Epithelial cell of proximal tubule (primary cell): ENCODE measurements at regions not wholly inside any gene's neighbourhood (a gene's known extent, or its start where the extent isn't known, plus 50 kb on each side); places are given as distances from the start of the nearest gene placed in this dataset.

ENCODE experiments used
- DNase-seq: peaks from one replicate; pipeline ENCODE4 v3.0.0-alpha.2; 2011; ENCODE audit warnings: low read depth
- H3K4me3 ChIP-seq: 2 replicates; pipeline ENCODE4 v1.5.1; 2011; ENCODE audit warnings: low read depth, mild to moderate bottlenecking, low read length
- TF ChIP-seq, protein P1 (sequence below): conservative IDR thresholded peaks from 2 replicates; pipeline ENCODE4 v1.5.1; 2012; ENCODE audit warnings: low read depth, mild to moderate bottlenecking, low read length

DNA sequence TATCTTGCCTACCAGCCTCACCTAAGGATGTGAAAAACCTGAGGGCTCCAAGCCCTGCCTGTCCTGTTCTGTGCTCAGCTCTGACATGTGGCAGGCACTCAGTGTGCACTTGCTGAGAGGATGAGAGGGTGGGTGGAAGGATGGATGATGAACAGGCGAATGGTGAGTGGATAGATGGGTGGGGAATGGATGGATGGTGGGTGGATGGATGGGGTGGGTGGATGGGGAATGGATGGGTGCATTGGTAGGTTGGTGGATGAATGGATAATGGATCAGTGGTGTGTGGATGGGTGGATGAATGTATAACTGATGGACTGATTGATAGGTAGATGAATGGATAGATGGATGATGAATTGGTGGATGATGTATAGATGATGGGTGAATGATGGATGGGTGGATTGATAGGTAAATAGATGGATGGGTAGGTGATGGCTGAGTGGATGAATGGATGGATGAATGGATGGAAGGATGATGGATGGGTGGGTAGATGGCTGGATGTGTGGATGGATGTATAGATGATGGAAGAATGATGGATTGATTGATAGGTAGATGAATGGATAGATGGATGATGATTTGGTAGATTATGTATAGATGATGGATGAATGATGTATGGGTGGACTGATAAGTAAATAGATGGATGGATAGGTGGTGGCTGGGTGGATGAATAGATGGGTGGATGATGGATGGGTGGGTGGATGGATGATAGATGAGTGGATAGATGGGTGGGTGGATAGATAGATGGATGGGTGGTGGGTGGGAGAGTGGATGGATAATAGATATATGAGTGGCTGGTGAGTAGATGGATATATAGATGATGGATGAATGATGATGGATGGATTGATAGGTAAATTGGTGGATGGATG is 69.3 kb upstream of the NKX1-1 start:
- TF ChIP-seq, protein P1, sequence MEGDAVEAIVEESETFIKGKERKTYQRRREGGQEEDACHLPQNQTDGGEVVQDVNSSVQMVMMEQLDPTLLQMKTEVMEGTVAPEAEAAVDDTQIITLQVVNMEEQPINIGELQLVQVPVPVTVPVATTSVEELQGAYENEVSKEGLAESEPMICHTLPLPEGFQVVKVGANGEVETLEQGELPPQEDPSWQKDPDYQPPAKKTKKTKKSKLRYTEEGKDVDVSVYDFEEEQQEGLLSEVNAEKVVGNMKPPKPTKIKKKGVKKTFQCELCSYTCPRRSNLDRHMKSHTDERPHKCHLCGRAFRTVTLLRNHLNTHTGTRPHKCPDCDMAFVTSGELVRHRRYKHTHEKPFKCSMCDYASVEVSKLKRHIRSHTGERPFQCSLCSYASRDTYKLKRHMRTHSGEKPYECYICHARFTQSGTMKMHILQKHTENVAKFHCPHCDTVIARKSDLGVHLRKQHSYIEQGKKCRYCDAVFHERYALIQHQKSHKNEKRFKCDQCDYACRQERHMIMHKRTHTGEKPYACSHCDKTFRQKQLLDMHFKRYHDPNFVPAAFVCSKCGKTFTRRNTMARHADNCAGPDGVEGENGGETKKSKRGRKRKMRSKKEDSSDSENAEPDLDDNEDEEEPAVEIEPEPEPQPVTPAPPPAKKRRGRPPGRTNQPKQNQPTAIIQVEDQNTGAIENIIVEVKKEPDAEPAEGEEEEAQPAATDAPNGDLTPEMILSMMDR: no peak
- no peak for DNase-seq
- H3K4me3 ChIP-seq: no peak overlapping the region

DNA sequence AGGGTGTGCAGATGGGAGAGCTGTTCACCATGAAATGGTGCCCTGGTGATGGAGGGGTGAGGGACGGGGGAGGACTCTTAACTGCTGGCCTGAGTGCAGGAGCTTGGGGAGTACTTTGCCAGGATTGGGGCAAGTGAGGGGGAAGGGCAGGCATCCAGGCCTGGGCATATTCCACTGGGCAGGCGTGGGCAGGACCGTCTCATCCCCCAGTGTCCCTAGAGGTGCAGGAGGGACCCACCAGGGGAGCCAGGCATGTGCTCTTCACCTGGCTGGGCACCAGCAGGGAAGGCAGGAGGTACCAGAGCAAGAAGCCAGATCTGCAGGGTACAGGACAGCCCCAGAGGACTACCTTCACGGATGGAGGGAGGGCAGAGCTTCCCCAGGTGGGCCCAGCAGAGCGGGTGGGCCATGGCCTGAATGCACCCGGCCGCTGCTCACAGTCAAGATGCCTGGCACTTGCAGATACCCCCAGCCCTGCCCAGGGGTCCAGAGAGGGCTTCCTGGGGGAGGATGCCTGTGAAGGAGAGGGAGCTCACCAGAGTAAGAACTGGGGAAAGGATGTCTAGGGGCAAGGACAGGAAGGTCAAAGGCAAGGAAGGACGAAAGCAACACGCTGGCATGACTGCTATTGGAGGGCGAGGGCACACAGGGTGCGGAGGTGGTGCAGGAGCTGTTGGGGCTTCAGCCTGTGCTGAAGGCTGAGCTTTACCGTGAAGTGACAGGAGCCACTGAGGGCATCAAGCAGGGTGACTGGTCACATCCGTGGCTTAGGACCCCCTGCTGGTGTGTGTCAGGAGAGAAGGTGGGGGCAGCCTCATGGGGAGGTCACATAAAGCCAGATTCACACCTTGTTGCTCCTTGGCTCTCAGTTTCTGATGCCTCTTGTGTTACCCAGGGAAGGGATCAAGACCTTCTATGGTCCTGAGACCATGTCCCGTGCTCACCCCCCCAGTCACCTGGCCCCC is 68.2 kb upstream of the NKX1-1 start:
- H3K4me3 ChIP-seq: no peak overlapping the region
- DNase-seq: no peak
- TF ChIP-seq, protein P1: no peak

DNA sequence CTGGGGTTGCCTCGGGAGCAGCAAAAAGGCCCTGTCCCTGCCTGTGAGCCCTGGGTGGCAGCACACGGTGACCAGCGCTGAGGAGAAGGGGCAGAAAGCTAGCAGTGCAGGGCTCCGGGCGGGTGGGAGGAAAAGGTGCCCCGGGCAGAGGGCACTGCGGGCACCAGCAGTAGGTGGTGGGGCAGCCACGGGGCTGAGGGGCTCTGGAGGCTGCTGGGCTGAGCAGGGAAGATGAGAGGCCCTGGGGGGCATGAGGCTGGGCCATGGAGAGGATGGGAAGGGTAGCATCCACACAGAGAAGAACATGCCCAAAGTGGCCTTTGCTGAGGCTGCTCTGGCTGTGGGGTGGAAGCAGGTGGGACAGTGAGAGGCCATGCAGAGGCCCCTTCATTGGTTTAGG is 67.5 kb upstream of the NKX1-1 start:
- DNase-seq: no peak
- no peak overlapping the region for H3K4me3 ChIP-seq
- TF ChIP-seq, protein P1: no peak

DNA sequence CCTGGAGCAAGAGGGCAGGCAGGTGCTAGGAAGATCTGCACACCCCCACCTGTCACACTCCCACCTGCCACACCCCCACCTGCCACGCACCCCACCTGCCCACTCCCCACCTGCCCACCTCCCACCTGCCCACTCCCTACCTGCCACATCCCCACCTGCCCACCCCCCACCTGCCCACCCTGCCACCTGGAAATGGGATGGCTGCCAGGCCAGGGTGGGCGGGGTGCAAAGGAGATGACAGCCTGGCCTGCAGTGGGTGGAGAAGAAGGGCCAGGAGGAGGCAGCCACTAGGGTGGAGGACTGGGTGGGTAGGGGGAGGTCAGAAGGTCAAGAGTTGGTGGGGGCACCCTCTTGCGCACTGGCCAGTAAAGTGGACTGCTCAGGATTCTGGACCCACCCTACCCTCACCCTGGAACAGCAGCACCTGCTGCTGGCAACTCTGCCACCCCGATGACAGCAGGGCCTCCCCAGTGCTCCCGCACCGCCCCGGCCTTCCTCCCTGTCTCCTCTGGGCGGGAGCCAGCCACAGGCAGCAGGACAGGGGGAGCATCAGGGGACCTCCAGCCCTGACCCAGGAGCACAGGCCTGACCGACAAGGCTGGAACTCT is 66.8 kb upstream of the NKX1-1 start:
- DNase-seq: no peak
- TF ChIP-seq, protein P1: no peak
- no peak overlapping the region for H3K4me3 ChIP-seq

DNA sequence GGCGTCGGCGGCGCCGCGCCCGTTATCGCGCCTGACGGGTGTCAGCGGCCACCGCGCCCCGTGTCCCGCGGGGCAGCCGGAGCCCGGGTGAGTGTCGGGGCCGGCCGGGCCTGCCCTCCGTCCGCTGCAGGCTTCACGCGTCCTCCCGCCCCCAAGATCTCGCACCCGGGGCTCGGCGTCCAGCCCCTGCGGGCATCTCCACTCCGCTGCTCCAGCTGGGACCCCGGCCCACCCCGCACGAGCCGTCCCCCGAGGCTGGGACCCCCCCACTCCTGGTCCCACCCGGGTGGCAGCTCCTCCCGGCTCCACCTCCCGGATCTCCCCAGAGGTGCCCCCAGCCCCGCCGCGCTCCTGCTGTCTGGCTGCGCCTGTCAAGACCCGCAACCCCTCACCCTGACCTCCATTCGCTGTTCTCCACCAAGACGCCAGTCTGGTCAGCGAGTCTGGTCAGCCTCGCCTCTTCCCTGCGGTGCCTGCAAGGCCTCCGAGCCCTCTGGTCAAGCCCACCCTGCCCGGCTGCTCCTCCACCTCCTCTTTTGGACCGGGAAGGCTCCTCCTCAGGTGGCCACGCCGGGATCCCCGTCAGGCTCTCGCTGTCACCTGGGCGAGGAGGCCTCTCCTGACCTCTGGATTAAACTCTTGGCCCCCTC is 66.0 kb upstream of the NKX1-1 start:
- no peak for DNase-seq
- TF ChIP-seq, protein P1: no peak
- no peak overlapping the region for H3K4me3 ChIP-seq

DNA sequence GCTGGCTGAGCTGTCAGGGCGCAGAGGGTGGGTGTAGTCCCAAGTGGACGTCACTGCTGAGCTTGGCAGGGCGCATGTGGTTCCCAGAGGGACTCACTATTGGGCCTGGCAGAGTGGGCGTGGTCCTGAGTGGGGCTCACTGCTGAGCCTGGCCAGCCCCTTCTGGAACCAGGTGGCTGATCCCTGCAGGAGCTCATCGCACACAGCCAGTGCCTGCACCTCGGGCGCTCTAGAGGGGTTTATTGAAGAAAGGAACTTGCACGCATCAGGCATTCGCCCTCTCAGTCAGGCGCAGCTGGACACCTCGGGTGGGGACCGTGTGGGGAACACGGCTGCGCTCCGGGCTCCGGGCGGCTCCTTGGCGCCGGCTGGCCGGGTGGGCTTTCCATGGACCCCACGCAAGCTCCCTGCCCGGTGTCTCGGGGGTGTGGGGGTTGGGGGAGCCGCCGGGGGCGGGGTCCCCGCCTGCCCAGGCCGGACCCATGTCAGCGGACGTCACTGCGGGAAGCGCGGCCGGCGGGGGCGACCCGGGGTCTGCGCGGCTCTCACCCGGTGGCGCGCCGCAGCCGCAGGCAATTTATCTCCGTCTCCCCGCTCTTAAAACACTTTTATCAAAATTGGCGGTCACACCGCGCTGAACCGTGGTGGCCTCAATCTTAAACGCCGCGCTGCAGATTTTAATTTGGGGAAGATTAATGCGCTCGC is 65.4 kb upstream of the NKX1-1 start:
- TF ChIP-seq, protein P1: no peak
- DNase-seq: no peak

More for the DNA sequence above, 65.4 kb upstream of the NKX1-1 start:
- no peak overlapping the region for H3K4me3 ChIP-seq
